ENCODE measurements at regions not wholly inside any gene's neighbourhood (a gene's known extent, or its start where the extent isn't known, plus 50 kb on each side); places are given as distances from the start of the nearest gene placed in this dataset.

DNA sequence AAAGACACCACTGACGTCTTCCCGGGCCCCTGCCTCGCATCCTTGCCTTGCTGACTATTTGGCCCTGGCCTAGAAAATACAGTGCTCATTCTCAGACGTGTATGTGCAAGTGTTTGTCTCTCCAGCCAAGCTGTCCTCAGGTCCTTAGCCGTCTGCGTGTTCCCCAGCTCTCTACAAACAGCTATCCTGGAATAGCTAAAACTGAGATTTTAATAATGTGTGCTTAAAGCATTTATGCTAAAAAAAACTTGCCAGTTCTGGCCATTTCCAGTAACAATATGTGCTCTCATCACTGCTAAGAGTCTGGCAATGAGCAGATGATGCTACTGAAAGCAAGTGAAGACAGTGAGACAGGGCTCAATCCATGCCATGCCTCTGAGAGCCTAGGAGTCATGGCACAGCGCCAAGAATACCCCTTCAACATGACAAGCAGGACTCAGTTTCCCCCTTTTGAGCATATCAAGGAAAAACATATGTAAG lies 55.7 kb downstream of the IRF2BP2 start:
- H3K9me3 Mint-ChIP-seq, result no peaks in the 10 kb centered on the region
- ATAC-seq (replicated peaks in 1 of 2) (no peak), DNase-seq (no peak)
- H3K27ac Mint-ChIP-seq, result no peak overlapping the region
- H3K4me3 Mint-ChIP-seq, result no peak overlapping the region
- H3K36me3 Mint-ChIP-seq (ENCODE audit: insufficient read depth in 2 of 2), result no peaks in the 10 kb centered on the region
- H3K27me3 Mint-ChIP-seq (ENCODE audit: low read depth), result no peaks in the 10 kb centered on the region
- no peaks in the 10 kb centered on the region for H3K4me1 Mint-ChIP-seq (ENCODE audit: low read depth)

DNA sequence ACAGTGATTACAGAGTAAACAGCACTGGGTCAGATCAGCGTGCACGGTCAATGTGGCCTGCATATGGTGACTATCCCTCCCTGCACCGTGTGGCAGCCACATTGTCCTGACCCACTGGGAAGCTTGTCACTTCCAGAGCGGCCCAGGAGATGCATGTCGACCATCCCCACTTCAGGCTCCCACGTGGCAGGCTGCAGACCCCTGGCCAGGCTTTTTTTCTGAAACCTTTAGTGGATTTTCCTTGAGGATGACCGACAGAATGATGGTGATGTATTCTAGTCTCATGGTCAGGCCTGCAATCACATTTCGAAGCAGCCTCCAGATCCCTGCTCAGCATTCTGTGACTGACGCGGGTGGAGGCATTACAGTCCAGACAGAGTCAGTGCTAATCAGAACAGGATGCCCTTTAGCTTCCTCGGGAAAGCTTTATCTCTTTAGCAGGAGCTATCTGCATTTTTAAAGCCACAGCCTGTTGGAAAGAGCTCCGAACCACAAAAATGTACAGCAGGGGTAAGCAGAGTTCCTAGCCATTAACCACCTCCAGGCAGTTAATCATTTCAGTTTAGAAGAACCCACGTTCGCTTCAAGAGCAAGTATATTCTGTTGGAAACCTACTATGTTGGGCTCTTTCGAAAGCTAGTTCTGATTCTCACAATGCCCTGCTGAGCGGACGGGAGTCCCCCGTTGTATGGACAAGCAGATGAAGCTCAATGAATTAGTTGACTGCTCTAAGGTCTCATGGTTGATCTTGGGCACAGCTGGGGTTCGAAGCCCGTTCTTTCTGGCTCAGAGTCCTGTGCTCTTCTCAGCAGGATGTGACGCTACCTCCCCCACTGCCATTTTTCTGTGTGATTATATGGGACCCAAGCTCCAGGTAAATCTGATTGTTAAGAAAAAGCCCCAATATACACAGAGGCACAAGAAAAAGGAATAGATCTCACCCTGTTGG lies 56.5 kb downstream of the IRF2BP2 start:
- no peak overlapping the region for H3K27ac Mint-ChIP-seq
- H3K36me3 Mint-ChIP-seq (ENCODE audit: insufficient read depth in 2 of 2), result no peaks in the 10 kb centered on the region
- no peaks in the 10 kb centered on the region for H3K4me1 Mint-ChIP-seq (ENCODE audit: low read depth)
- no peak for ATAC-seq (replicated peaks in 1 of 2)
- H3K9me3 Mint-ChIP-seq, result no peaks in the 10 kb centered on the region
- H3K27me3 Mint-ChIP-seq (ENCODE audit: low read depth), result no peaks in the 10 kb centered on the region
- H3K4me3 Mint-ChIP-seq, result no peak overlapping the region
- DNase-seq, result no peak

GRCh38 chr1:234551032-234551378 lies 59.0 kb downstream of the IRF2BP2 start:
- H3K27ac Mint-ChIP-seq, result no peak overlapping the region
- H3K27me3 Mint-ChIP-seq (ENCODE audit: low read depth), result no peaks in the 10 kb centered on the region
- no peak overlapping the region for H3K4me3 Mint-ChIP-seq
- no peaks in the 10 kb centered on the region for H3K4me1 Mint-ChIP-seq (ENCODE audit: low read depth)
- no peaks in the 10 kb centered on the region for H3K36me3 Mint-ChIP-seq (ENCODE audit: insufficient read depth in 2 of 2)
- no peaks in the 10 kb centered on the region for H3K9me3 Mint-ChIP-seq
- ATAC-seq (replicated peaks in 1 of 2) (no peak), DNase-seq (no peak)

DNA sequence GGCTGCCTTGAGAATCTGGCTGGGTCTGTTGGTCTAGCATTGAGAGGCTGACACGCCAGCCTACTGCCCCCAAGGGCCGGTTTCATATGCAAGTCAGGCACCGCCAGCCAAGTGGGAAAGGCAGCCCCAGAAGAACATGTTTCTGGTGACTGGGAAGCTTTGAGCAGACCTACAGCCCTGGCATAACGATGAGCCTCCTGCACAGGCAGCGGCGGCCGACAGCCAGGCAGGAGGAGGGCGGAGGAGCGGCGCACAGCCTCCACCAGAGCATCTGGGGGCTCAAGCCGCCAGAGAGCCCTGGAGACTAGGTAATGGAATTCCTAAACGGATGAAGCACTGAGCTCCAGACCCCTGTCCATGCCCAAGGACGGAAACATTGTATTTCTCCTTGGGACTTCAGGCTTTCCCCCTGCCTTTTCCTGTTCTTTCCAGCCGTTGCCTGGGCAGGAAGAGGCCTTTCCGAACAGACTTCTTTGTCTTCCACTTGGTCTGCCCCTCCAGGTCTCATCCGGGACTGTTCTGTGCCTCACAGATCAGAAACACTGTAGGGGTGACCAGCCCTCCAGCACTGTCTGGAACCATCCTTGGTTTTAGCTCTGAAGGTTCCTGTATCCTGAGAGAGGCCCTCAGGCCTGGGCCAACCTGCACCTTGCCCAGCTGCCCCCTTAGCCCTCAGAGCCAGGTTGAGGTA lies 59.5 kb downstream of the IRF2BP2 start:
- DNase-seq (no peak), ATAC-seq (replicated peaks in 1 of 2) (no peak)
- H3K9me3 Mint-ChIP-seq, result no peaks in the 10 kb centered on the region
- no peaks in the 10 kb centered on the region for H3K4me1 Mint-ChIP-seq (ENCODE audit: low read depth)
- no peak overlapping the region for H3K27ac Mint-ChIP-seq
- H3K36me3 Mint-ChIP-seq (ENCODE audit: insufficient read depth in 2 of 2), result no peaks in the 10 kb centered on the region
- H3K4me3 Mint-ChIP-seq, result no peak overlapping the region
- no peaks in the 10 kb centered on the region for H3K27me3 Mint-ChIP-seq (ENCODE audit: low read depth)

GRCh38 chr1:234549447-234550021 lies 60.4 kb downstream of the IRF2BP2 start:
- Mint-ChIP-seq H3K27me3 (ENCODE audit: low read depth) (no peaks in the 10 kb centered on the region), H3K36me3 (ENCODE audit: insufficient read depth in 2 of 2) (no peaks in the 10 kb centered on the region), H3K4me3 (no peak overlapping the region), H3K4me1 (ENCODE audit: low read depth) (peaks cover 4% of the 10 kb centered on the region), H3K9me3 (no peaks in the 10 kb centered on the region), H3K27ac (peak overlapping the region; percentile 63)
- DNase-seq, result no peak
- no peak for ATAC-seq (replicated peaks in 1 of 2)

DNA sequence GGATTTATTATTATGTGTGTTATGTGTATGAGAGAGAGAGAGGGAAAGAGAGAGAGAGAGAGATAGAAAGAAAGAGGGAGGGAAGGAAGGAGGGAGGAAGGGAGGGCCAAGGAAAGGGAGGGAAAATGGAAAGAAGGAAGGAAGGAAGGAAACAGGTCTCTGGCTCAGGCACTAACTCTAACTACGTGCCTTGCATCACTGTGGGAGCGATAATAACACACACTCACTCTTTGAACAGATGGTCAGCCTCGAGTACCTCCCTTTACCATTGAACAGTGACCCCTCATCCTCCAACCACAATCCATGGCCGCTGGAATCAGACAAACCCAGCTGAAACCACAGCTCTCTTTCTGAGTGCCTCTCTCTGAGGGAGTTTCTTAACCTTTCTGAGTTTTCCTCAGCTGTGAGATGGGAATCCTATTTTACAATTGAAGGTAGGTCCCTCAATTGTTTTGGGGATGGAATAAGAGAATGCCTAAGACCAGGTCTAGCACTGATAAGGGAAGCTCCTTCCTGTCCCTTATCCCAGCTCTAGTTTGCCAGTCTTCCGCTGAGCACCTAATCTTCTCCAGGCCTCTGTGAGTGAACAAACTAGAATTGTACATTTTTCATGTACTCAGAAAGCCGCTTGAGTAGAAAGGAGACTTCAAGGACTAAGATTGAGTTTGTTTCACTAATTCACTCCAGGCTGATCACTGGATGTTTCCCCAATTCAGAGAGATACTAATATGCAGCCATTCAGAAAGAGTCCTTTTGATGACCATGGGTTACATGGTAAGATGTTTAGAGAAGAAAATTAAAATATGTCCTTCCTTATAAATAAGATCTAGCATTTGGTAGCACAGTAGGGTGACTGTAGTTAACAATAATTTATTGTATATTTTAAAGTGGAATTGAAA lies 62.8 kb downstream of the IRF2BP2 start:
- H3K4me1 Mint-ChIP-seq (ENCODE audit: low read depth), result peaks cover 25% of the 10 kb centered on the region
- H3K27ac Mint-ChIP-seq, result peak overlapping the region; percentile 62
- no peak overlapping the region for H3K4me3 Mint-ChIP-seq
- DNase-seq (no peak), ATAC-seq (replicated peaks in 1 of 2) (no peak)
- no peaks in the 10 kb centered on the region for H3K36me3 Mint-ChIP-seq (ENCODE audit: insufficient read depth in 2 of 2)
- H3K9me3 Mint-ChIP-seq, result no peaks in the 10 kb centered on the region
- peaks cover 6% of the 10 kb centered on the region for H3K27me3 Mint-ChIP-seq (ENCODE audit: low read depth)

GRCh38 chr1:234546387-234546704 lies 63.6 kb downstream of the IRF2BP2 start:
- Mint-ChIP-seq H3K4me1 (ENCODE audit: low read depth) (peaks cover 32% of the 10 kb centered on the region), H3K27me3 (ENCODE audit: low read depth) (peaks cover 6% of the 10 kb centered on the region), H3K36me3 (ENCODE audit: insufficient read depth in 2 of 2) (no peaks in the 10 kb centered on the region), H3K27ac (no peak overlapping the region), H3K4me3 (no peak overlapping the region), H3K9me3 (no peaks in the 10 kb centered on the region)
- no peak for ATAC-seq (replicated peaks in 1 of 2)
- DNase-seq, result no peak

DNA sequence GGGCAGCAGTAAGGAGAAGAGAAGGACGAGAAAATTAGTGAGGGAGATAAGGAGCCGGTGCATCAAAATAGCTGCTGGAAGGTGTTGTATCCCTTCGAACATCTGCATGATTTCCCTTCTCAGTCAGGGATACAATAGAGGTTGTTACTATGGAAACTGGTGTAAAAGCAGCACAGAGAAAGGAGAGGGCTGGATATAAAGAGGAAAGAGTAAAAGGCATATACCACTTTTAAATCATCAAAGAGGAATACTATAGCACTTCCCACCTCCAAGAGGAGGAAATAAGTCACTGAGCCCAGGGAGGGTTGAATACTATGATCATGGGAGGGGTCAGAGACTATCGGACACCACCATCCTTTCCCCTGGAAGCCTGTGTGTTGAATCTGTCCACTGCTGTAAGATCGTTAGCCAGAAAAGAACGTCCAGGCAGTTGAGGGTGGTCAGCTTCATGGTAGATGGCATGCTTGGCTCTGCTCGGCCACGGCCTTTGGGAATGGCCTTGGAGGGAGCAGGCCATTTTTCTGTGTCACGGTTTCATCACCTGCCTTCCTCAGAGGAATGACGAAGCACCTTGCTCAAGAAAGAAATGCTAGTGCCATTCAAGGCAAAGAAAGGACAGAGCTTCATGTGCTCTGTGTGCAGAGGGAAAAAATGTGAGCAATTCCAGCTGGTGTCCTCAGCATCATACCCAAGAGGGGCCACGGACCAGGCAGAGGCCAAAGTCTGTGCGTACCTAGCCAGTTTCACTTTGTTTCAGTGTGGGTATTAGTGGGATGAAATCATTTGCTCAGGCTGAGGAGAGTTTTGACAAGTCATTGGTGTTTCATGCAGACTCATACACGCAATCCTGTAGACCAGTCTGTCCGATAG lies 64.2 kb downstream of the IRF2BP2 start:
- no peaks in the 10 kb centered on the region for H3K9me3 Mint-ChIP-seq
- H3K4me3 Mint-ChIP-seq, result no peak overlapping the region
- ATAC-seq (replicated peaks in 1 of 2) (no peak), DNase-seq (no peak)
- peaks cover 32% of the 10 kb centered on the region for H3K4me1 Mint-ChIP-seq (ENCODE audit: low read depth)
- no peaks in the 10 kb centered on the region for H3K36me3 Mint-ChIP-seq (ENCODE audit: insufficient read depth in 2 of 2)
- H3K27me3 Mint-ChIP-seq (ENCODE audit: low read depth), result peaks cover 6% of the 10 kb centered on the region
- no peak overlapping the region for H3K27ac Mint-ChIP-seq

GRCh38 chr1:234544087-234544579 lies 65.2 kb upstream of the TARBP1 start:
- Mint-ChIP-seq H3K27ac (no peak overlapping the region), H3K9me3 (no peaks in the 10 kb centered on the region), H3K4me1 (ENCODE audit: low read depth) (peaks cover 32% of the 10 kb centered on the region), H3K27me3 (ENCODE audit: low read depth) (peaks cover 6% of the 10 kb centered on the region), H3K4me3 (peak overlapping the region; percentile 11 to 49), H3K36me3 (ENCODE audit: insufficient read depth in 2 of 2) (no peaks in the 10 kb centered on the region)
- DNase-seq (peak; percentile 41 to 60), ATAC-seq (replicated peaks in 1 of 2) (peak; percentile 74 to 81)

- Mint-ChIP-seq H3K4me1 (ENCODE audit: low read depth) (peaks cover 32% of the 10 kb centered on the region), H3K4me3 (peak overlapping the region in 1 of 2 donors; percentile 11), H3K27ac (no peak overlapping the region), H3K9me3 (no peaks in the 10 kb centered on the region), H3K36me3 (ENCODE audit: insufficient read depth in 2 of 2) (no peaks in the 10 kb centered on the region), H3K27me3 (ENCODE audit: low read depth) (peaks cover 6% of the 10 kb centered on the region)
- ATAC-seq (replicated peaks in 1 of 2), result no peak
- DNase-seq, result no peak
Observed at GRCh38 chr1:234543442-234544086, 64.6 kb upstream of the TARBP1 start.

GRCh38 chr1:234542211-234542850 lies 63.4 kb upstream of the TARBP1 start:
- Mint-ChIP-seq H3K9me3 (no peaks in the 10 kb centered on the region), H3K27me3 (ENCODE audit: low read depth) (peaks cover 6% of the 10 kb centered on the region), H3K4me1 (ENCODE audit: low read depth) (peaks cover 32% of the 10 kb centered on the region), H3K36me3 (ENCODE audit: insufficient read depth in 2 of 2) (no peaks in the 10 kb centered on the region), H3K27ac (no peak overlapping the region), H3K4me3 (no peak overlapping the region)
- no peak for ATAC-seq (replicated peaks in 1 of 2)
- DNase-seq, result no peak

Measured in activated T-cell treated with anti-CD3 and anti-CD28 coated beads, Interleukin-2, amount 50 U/mL, for 72 hours (primary cell).